ENCODE measurements at regions not wholly inside any gene's neighbourhood (a gene's known extent, or its start where the extent isn't known, plus 50 kb on each side); places are given as distances from the start of the nearest gene placed in this dataset.

DNA sequence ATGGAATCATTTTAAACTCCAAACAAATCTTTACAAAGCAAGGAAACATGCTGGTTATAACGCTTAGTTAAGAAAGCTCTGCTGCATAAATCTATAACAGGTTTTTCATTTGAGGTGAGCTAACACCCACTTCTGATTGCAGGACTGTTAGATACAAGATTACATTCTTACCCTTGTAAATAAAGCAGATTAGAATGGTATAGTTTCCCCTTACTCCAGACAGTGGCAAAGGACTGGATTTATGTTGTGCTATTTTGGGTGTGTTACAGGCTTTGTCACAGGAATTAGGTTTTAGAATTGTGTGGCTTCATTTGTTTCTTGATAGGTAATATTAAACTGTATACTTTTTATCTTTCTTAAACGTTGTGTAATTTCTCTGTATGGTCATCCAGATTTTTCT is 487.6 kb downstream of the ZWINT start:
- H3K36me3 ChIP-seq: no peaks in the 10 kb centered on the region
- no peaks in the 10 kb centered on the region for H3K9me3 ChIP-seq
- no peaks in the 10 kb centered on the region for H3K27me3 ChIP-seq
- H3K4me3 ChIP-seq: no peak overlapping the region
- intact Hi-C loops (cut with DNase I): no loop called here
- no peak for TF ChIP-seq POLR2AphosphoS5 (IDR thresholded peaks at IDR 0.05)
- no peak for TF ChIP-seq POLR2A (IDR thresholded peaks at IDR 0.05)
- TF ChIP-seq, protein P1, sequence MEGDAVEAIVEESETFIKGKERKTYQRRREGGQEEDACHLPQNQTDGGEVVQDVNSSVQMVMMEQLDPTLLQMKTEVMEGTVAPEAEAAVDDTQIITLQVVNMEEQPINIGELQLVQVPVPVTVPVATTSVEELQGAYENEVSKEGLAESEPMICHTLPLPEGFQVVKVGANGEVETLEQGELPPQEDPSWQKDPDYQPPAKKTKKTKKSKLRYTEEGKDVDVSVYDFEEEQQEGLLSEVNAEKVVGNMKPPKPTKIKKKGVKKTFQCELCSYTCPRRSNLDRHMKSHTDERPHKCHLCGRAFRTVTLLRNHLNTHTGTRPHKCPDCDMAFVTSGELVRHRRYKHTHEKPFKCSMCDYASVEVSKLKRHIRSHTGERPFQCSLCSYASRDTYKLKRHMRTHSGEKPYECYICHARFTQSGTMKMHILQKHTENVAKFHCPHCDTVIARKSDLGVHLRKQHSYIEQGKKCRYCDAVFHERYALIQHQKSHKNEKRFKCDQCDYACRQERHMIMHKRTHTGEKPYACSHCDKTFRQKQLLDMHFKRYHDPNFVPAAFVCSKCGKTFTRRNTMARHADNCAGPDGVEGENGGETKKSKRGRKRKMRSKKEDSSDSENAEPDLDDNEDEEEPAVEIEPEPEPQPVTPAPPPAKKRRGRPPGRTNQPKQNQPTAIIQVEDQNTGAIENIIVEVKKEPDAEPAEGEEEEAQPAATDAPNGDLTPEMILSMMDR (IDR thresholded peaks at IDR 0.05): no peak
- no peak for TF ChIP-seq EP300 (IDR thresholded peaks at IDR 0.05)
- H3K4me1 ChIP-seq: no peaks in the 10 kb centered on the region
- 48 to 67% methylated on average over 2 of the region's 2 CpGs for WGBS, 2 donors
- DNase-seq: no peak
- H3K27ac ChIP-seq: no peak overlapping the region

- Histone ChIP-seq H3K4me3 (no peak overlapping the region), H3K27me3 (no peaks in the 10 kb centered on the region), H3K4me1 (no peaks in the 10 kb centered on the region), H3K27ac (no peak overlapping the region), H3K9me3 (no peaks in the 10 kb centered on the region), H3K36me3 (no peaks in the 10 kb centered on the region)
- TF ChIP-seq, protein P1 (IDR thresholded peaks at IDR 0.05): no peak
- TF ChIP-seq POLR2AphosphoS5 (IDR thresholded peaks at IDR 0.05) (no peak), EP300 (IDR thresholded peaks at IDR 0.05) (no peak), POLR2A (IDR thresholded peaks at IDR 0.05) (no peak)
- WGBS, 2 donors: 34 to 56% methylated on average over 1 of the region's 1 CpG
- intact Hi-C loops (cut with DNase I): no loop called here
- no peak for DNase-seq
These were observed 490.9 kb downstream of the ZWINT start for GRCh38 chr10:55870186-55870585.

GRCh38 chr10:55867848-55868247 is 493.2 kb downstream of the ZWINT start:
- no peak for TF ChIP-seq EP300 (IDR thresholded peaks at IDR 0.05)
- no peak for TF ChIP-seq POLR2A (IDR thresholded peaks at IDR 0.05)
- TF ChIP-seq POLR2AphosphoS5 (IDR thresholded peaks at IDR 0.05): no peak
- 14 to 27% methylated on average over 1 of the region's 1 CpG for WGBS, 2 donors
- intact Hi-C loops (cut with DNase I): no loop called here
- H3K27me3 ChIP-seq: no peaks in the 10 kb centered on the region
- H3K9me3 ChIP-seq: no peaks in the 10 kb centered on the region
- H3K27ac ChIP-seq: no peak overlapping the region
- H3K36me3 ChIP-seq: no peaks in the 10 kb centered on the region
- H3K4me3 ChIP-seq: no peak overlapping the region
- no peak for DNase-seq
- no peaks in the 10 kb centered on the region for H3K4me1 ChIP-seq

- Histone ChIP-seq H3K4me1 (no peaks in the 10 kb centered on the region), H3K27ac (no peak overlapping the region), H3K27me3 (no peaks in the 10 kb centered on the region), H3K9me3 (no peaks in the 10 kb centered on the region), H3K4me3 (no peak overlapping the region), H3K36me3 (no peaks in the 10 kb centered on the region)
- no peak for DNase-seq
- TF ChIP-seq POLR2A (IDR thresholded peaks at IDR 0.05) (no peak), POLR2AphosphoS5 (IDR thresholded peaks at IDR 0.05) (no peak), EP300 (IDR thresholded peaks at IDR 0.05) (no peak)
- TF ChIP-seq, protein P1 (IDR thresholded peaks at IDR 0.05): no peak
- WGBS, 2 donors: 71 to 84% methylated on average over 1 of the region's 1 CpG
- intact Hi-C loops (cut with DNase I): no loop called here
These were observed 502.3 kb downstream of the ZWINT start for GRCh38 chr10:55858730-55859129.

DNA sequence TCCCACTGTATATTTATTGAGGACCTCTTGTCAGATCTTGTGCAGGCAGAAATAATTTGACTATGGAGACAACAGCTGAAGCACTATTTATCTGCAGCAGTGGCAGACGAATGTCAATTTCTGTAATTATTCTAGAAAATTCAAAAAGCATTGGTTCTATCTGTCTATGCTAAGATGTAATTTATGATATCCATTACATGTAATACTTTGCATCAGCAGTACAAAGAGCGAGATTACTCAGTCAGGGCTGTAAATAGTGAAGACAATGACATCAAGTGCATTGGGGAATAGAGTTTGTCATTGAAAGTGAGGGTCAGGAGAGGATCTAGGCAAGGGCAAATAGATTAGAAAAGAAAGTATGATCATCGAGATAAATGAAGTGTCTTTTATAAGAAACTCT is 508.2 kb downstream of the ZWINT start:
- DNase-seq: no peak
- Histone ChIP-seq H3K4me3 (no peak overlapping the region), H3K9me3 (no peaks in the 10 kb centered on the region), H3K27me3 (no peaks in the 10 kb centered on the region), H3K36me3 (no peaks in the 10 kb centered on the region), H3K4me1 (no peaks in the 10 kb centered on the region), H3K27ac (no peak overlapping the region)
- intact Hi-C loops (cut with DNase I): no loop called here
- TF ChIP-seq, protein P1 (IDR thresholded peaks at IDR 0.05): no peak
- TF ChIP-seq POLR2AphosphoS5 (IDR thresholded peaks at IDR 0.05) (no peak), EP300 (IDR thresholded peaks at IDR 0.05) (no peak), POLR2A (IDR thresholded peaks at IDR 0.05) (no peak)
- WGBS, 2 donors: 63 to 83% methylated on average over 3 of the region's 3 CpGs

Data from sigmoid colon (tissue), 6 donors.